ES-I3 (cell line): ENCODE measurements at regions not wholly inside any gene's neighbourhood (a gene's known extent, or its start where the extent isn't known, plus 50 kb on each side); places are given as distances from the start of the nearest gene placed in this dataset.

Experiments used
- H3K36me3 ChIP-seq: 2 replicates; pipeline ENCODE4 v1.6.1; 2013; ENCODE audit warnings: mild to moderate bottlenecking, low read length, control low read depth, moderate library complexity; ENCODE audit not compliant: insufficient read depth
- H3K4me1 ChIP-seq: 2 replicates; pipeline ENCODE4 v1.6.1; 2013; ENCODE audit warnings: mild to moderate bottlenecking, control low read depth, low read length; ENCODE audit not compliant: insufficient read depth
- H3K9ac ChIP-seq: 2 replicates; pipeline ENCODE4 v1.6.1; 2013; ENCODE audit warnings: low read depth, mild to moderate bottlenecking, low read length, moderate library complexity
- H3K9me3 ChIP-seq: 2 replicates; pipeline ENCODE4 v1.6.1; 2013; ENCODE audit warnings: mild to moderate bottlenecking, low read length, moderate library complexity; ENCODE audit not compliant: control insufficient read depth, insufficient read depth

- Histone ChIP-seq H3K9ac (no peak overlapping the region), H3K36me3 (no peaks in the 10 kb centered on the region), H3K9me3 (peaks cover 6% of the 10 kb centered on the region; the same call in 1 of the 2 replicates), H3K4me1 (peaks cover 23% of the 10 kb centered on the region)
Observed at GRCh38 chr13:72290962-72291681, 424.1 kb upstream of the DACH1 start.

DNA sequence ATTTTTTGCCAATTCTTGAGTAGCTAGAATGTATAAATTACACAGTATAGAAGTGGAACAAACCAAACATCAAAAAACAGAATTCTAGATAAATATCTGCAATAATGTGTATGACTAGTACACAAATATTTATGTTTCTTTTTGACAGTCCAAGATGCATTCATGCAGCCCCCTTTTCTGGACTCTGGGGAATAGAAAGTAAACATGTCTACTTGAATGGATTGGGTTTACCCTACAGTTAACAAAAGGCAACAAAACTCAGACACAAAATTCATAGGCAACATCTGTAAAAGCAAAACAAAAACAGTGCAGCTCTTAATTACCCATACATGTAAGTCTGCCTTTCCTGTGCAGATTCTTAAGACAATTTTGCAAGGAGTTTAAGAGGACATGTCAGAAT lies 419.4 kb upstream of the DACH1 start:
- Histone ChIP-seq H3K9ac (no peak overlapping the region), H3K9me3 (peaks cover 6% of the 10 kb centered on the region; the same call in 1 of the 2 replicates), H3K36me3 (no peaks in the 10 kb centered on the region), H3K4me1 (peaks cover 11% of the 10 kb centered on the region; the same call in 1 of the 2 replicates)

DNA sequence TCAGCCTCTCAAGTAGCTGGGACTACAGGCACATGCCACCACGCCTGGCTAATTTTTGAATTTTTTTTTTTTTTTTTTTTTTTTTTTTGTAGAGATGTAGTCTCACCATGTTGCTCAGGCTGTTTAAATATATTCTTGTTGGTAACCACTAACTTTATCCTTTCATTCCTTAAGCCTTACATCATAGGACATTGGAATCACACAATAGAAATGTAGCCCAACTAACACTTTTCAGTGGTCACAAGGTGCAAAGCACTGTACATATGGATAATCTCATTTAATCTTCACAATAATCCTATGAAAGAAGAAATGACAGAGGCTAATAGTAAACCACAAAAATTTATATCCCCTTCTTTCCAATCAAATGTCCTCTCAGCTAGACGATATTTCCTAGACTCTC lies 417.8 kb upstream of the DACH1 start:
- Histone ChIP-seq H3K9me3 (peaks cover 6% of the 10 kb centered on the region; the same call in 1 of the 2 replicates), H3K4me1 (0 out of 2 replicates have a peak, but pooled peaks cover 3% of the 10 kb centered on the region), H3K36me3 (no peaks in the 10 kb centered on the region), H3K9ac (no peak overlapping the region)

- H3K9me3 ChIP-seq: no peaks in the 10 kb centered on the region
- H3K36me3 ChIP-seq: no peaks in the 10 kb centered on the region
- H3K4me1 ChIP-seq: no peaks in the 10 kb centered on the region
- H3K9ac ChIP-seq: no peak overlapping the region
Observed at GRCh38 chr13:72261732-72262131, 394.7 kb upstream of the DACH1 start.

GRCh38 chr13:72259528-72259927 lies 392.5 kb upstream of the DACH1 start:
- Histone ChIP-seq H3K4me1 (no peaks in the 10 kb centered on the region), H3K9ac (no peak overlapping the region), H3K36me3 (no peaks in the 10 kb centered on the region), H3K9me3 (no peaks in the 10 kb centered on the region)

DNA sequence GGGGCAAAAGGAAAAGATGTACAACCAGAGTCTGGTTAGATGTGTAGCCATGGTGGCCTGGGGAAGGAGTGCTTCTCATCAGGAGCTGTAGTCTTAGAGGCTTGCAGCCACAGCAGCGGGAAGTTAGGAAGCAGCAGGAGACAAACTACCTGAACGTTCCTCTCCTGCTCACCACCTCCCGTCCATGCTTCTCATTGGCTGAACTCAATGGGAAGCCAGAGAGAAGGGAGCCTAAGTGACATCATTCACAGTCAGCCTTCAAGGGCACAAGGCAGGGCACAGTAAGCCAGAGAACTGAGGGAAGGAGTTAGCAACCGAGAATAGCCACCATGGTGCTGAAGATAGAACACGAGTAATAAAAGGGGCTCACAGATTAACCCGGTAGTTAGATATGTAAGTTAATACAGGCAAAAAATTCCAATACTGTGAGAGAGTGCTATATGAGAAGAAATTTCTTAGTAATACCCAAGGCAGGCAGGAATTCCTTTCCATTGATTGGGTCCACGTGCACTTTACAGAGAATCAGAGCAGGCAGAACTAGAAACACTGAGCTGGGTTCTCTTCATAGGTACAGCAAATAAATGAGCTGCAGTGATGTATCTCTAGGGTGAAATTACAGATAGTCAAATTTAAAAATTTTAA lies 391.5 kb upstream of the DACH1 start:
- Histone ChIP-seq H3K36me3 (no peaks in the 10 kb centered on the region), H3K4me1 (no peaks in the 10 kb centered on the region), H3K9me3 (no peaks in the 10 kb centered on the region), H3K9ac (no peak overlapping the region)

DNA sequence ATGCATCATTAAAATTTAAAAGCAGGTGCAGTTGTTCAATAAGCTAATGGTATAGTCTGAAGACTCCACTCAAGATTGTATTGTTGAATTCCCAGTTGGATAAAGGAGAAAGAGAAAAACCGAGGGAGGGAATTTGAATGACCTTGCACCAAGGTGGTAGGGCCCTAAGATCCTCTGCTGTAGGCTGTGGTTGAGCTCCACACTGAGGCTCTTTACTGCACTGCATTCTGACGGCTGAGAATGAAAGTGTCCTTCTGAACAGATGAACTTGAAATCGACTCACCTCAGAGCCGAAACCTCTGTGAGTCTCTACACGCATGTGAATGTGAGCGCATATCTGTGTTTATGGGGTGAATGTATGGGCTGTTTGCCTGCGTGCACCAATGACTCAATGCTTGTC lies 388.9 kb upstream of the DACH1 start:
- Histone ChIP-seq H3K9ac (no peak overlapping the region), H3K36me3 (no peaks in the 10 kb centered on the region), H3K9me3 (no peaks in the 10 kb centered on the region), H3K4me1 (no peaks in the 10 kb centered on the region)

DNA sequence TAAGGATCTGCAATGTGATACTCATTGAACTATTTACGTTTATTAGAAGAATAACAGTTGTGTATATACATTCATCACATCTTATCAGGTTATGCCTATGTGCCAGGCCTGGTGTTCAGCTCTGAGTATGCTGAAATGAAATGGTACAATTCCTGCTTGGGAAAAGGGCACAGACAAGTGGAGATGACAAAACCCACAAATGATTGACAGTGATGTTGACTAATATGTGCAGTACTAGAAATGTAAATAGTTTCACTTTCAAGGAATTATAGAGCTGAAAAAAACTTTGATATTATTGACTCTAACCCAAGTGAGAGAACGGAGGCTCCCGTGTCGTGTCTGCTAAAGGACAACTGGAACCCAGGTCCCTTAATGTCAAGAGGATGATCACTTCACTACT lies 386.8 kb upstream of the DACH1 start:
- H3K9ac ChIP-seq: no peak overlapping the region
- H3K9me3 ChIP-seq: no peaks in the 10 kb centered on the region
- peaks cover 2% of the 10 kb centered on the region; the same call in 1 of the 2 replicates for H3K4me1 ChIP-seq
- no peaks in the 10 kb centered on the region for H3K36me3 ChIP-seq

DNA sequence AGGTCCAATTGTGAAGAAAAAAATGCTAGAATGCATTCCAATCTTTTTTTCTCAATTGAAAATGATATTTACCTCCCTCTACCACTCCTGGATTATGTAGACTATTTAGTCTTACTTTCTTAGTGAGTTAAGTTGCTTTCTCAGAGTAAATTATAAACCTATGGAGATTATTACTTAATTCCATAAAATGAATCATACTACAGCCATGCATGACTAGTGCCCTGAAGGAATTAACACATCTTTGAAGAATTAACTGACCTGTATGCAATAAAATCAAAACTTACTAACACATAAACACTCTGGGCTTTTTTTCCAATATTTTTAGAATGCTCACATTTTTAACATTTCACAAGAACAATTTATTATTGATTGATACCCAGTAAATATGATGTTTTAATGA lies 379.4 kb upstream of the DACH1 start:
- H3K9me3 ChIP-seq: no peaks in the 10 kb centered on the region
- H3K4me1 ChIP-seq: peaks cover 2% of the 10 kb centered on the region; the same call in 1 of the 2 replicates
- no peaks in the 10 kb centered on the region for H3K36me3 ChIP-seq
- H3K9ac ChIP-seq: no peak overlapping the region

- Histone ChIP-seq H3K4me1 (peaks cover 2% of the 10 kb centered on the region; the same call in 1 of the 2 replicates), H3K9me3 (no peaks in the 10 kb centered on the region), H3K9ac (no peak overlapping the region), H3K36me3 (no peaks in the 10 kb centered on the region)
Observed at GRCh38 chr13:72244788-72245187, 377.8 kb upstream of the DACH1 start.

- Histone ChIP-seq H3K4me1 (no peaks in the 10 kb centered on the region), H3K36me3 (no peaks in the 10 kb centered on the region), H3K9me3 (no peaks in the 10 kb centered on the region), H3K9ac (no peak overlapping the region)
Observed at GRCh38 chr13:72230131-72230530, 363.1 kb upstream of the DACH1 start.

DNA sequence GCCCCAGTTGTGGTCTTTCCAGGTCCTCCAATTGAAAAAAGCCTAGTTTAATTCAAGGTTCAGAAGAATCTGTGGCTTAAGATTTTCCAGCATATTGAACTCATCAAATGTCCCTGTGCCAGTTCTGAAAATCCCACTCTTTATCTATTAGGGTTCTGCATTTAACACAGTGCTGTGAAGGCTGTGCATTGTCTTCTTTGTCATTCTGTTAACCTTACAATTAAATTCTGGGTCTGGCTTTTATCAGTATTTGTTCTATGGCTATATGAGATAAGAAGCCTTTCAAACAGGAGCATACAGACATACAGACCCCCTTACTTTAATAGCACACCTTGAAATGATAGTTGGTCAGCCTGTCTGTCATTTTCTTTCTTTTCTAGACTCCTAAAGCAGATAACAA lies 362.1 kb upstream of the DACH1 start:
- H3K36me3 ChIP-seq: no peaks in the 10 kb centered on the region
- H3K9me3 ChIP-seq: no peaks in the 10 kb centered on the region
- H3K9ac ChIP-seq: no peak overlapping the region
- H3K4me1 ChIP-seq: no peaks in the 10 kb centered on the region

- no peaks in the 10 kb centered on the region for H3K36me3 ChIP-seq
- no peak overlapping the region for H3K9ac ChIP-seq
- H3K9me3 ChIP-seq: peaks cover 5% of the 10 kb centered on the region; the same call in 1 of the 2 replicates
- H3K4me1 ChIP-seq: no peaks in the 10 kb centered on the region
Observed at GRCh38 chr13:72221276-72221962, 354.4 kb upstream of the DACH1 start.

DNA sequence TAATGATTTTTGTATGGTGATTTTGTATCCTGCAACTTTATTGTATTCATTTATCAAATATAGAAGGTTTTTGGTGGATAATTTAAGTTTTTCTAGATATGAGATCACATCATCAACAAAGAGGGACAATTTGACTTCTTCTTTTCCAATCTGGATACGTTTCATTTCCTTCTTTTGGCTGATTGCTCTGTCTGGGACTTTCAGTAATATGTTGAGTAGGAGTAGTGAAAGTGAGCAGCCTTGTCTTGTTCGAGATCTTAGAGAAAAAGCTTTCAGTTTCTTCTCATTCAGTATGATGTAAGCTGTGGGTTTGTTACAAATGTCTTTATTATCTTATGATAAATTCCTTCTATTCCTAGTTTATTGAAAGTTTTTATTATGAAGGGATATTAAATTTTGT lies 352.0 kb upstream of the DACH1 start:
- Histone ChIP-seq H3K9ac (no peak overlapping the region), H3K36me3 (no peaks in the 10 kb centered on the region), H3K9me3 (peaks cover 5% of the 10 kb centered on the region; the same call in 1 of the 2 replicates), H3K4me1 (no peaks in the 10 kb centered on the region)

DNA sequence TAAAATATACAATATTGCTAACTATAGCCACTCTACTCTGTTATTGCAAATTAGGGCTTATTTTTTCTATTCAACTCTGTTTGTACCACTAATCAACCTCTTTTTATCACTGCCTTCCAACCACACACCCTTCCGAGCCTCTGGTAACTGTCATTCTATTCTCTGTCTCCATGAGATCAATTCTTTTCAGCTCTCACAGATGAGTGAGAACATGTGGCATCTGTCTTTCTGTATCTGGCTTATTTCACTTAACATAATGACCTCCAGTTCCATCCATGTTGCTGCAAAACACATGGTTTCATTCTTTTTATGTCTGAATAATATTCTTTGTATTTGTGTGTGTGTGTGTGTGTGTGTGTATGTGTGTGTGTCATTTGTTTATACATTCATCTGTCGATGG lies 350.1 kb upstream of the DACH1 start:
- Histone ChIP-seq H3K9ac (no peak overlapping the region), H3K36me3 (no peaks in the 10 kb centered on the region)

More for the DNA sequence above, 350.1 kb upstream of the DACH1 start:
- Histone ChIP-seq H3K9me3 (no peaks in the 10 kb centered on the region; the same call in 1 of the 2 replicates), H3K4me1 (no peaks in the 10 kb centered on the region)
